Spleen (tissue), 11 donors: ENCODE measurements at regions not wholly inside any gene's neighbourhood (a gene's known extent, or its start where the extent isn't known, plus 50 kb on each side); places are given as distances from the start of the nearest gene placed in this dataset.

ENCODE experiments used
- DNase-seq: peaks from one replicate; pipeline ENCODE4 v3.0.0-alpha.2; 2020
- H3K27ac ChIP-seq, 8 donors: fragments of 200-600 bp; sonication (generic) in 7 of 8; 1 replicate in 4 of 8; 2 replicates in 4 of 8; pipeline versions ENCODE4 v1.5.0 to v1.8.0; 2016 to 2021; ENCODE audit warnings: inconsistent platforms in 4 of 8, mild to moderate bottlenecking in 4 of 8, moderate library complexity in 1 of 8
- H3K27me3 ChIP-seq, 7 donors: fragments of 200-600 bp; sonication (generic) in 6 of 7; replicated peaks in 1 of 7; 1 replicate in 4 of 7; 2 replicates in 3 of 7; pipeline versions ENCODE4 v1.5.0 to v1.8.0; 2016 to 2021; ENCODE audit warnings: inconsistent platforms in 3 of 7, mild to moderate bottlenecking in 1 of 7
- H3K36me3 ChIP-seq, 6 donors: fragments of 200-600 bp; sonication (generic) in 5 of 6; 1 replicate in 4 of 6; 2 replicates in 2 of 6; pipeline versions ENCODE4 v1.5.0 to v1.8.0; 2016 to 2021; ENCODE audit warnings: inconsistent platforms in 2 of 6
- H3K4me1 ChIP-seq, 6 donors: fragments of 200-600 bp; sonication (generic) in 5 of 6; 1 replicate in 3 of 6; 2 replicates in 3 of 6; pipeline versions ENCODE4 v1.5.0 to v1.8.0; 2016 to 2021; ENCODE audit warnings: inconsistent platforms in 3 of 6
- H3K4me3 ChIP-seq, 8 donors: fragments of 200-600 bp; sonication (generic) in 7 of 8; 1 replicate in 4 of 8; 2 replicates in 4 of 8; pipeline versions ENCODE4 v1.5.0 to v1.8.0; 2016 to 2021; ENCODE audit warnings: inconsistent platforms in 4 of 8, mild to moderate bottlenecking in 4 of 8, moderate library complexity in 2 of 8
- H3K9me3 ChIP-seq, 8 donors: fragments of 200-600 bp; sonication (generic) in 7 of 8; 1 replicate in 4 of 8; 2 replicates in 4 of 8; pipeline versions ENCODE4 v1.5.0 to v1.8.0; 2016 to 2021; ENCODE audit warnings: inconsistent platforms in 4 of 8
- CTCF ChIP-seq, 11 experiments: fragments of 200-600 bp in 7 of 11; fragments of 450-650 bp in 4 of 11; sonication (generic) in 4 of 11; IDR thresholded peaks in 8 of 11; conservative IDR thresholded peaks in 3 of 11; 1 replicate in 7 of 11; 2 replicates in 4 of 11; pipeline versions ENCODE4 v1.4.0 to v1.8.0; 2016 to 2021; ENCODE audit warnings: antibody characterized with exemption in 11 of 11, inconsistent platforms in 4 of 11, mild to moderate bottlenecking in 1 of 11
- POLR2A ChIP-seq, 3 donors: fragments of 450-650 bp; IDR thresholded peaks; one replicate each; pipeline ENCODE4 v1.5.1; 2017; ENCODE audit warnings: antibody characterized with exemption in 3 of 3, mild to moderate bottlenecking in 1 of 3
- POLR2AphosphoS5 ChIP-seq, 3 donors: sonication (generic); formaldehyde crosslinking; IDR thresholded peaks; one replicate each; pipeline ENCODE4 v1.5.1; 2017; ENCODE audit warnings: antibody characterized with exemption in 3 of 3
- WGBS, 5 donors: extraction: QIAGEN DNeasy Blood & Tissue Kit in 3 of 5; methylation state at CpG; one replicate each; pipeline versions ENCODE4 v1.1.5 to v1.1.7; 2013 to 2018; 5-methylcytosine and 5-hydroxymethylcytosine counted together
- intact Hi-C: fragments of 100-400 bp; cut with DNase I; formaldehyde crosslinking; loops from one replicate; pipeline ENCODE4 v1.15.0; 2023; ENCODE audit warnings: low total_unique reads
- donor health status: healthy with polysubstance abuse.
- donor health status: DM: no; HTN: no; CAD: no; lungs with moderate emphysema.
- donor health status: DM: no; HTN: no; CAD: no.
- donor health status: Bipolar disorder and iron deficiency.
- donor health status: healthy.
- donor health status: DM: no; HTN: no; CAD: no.
- donor health status: DM: yes; HTN: yes; CAD: no.

- H3K4me1 ChIP-seq, result no peaks in the 10 kb centered on the region
- intact Hi-C loops, result no loop called here
- H3K9me3 ChIP-seq, result no peaks in the 10 kb centered on the region
- H3K27me3 ChIP-seq, result peaks cover 0 to 5% (median 0%) of the 10 kb centered on the region in 7 donors
- 79 to 88% (median 86%) methylated on average over 17 to 18 of the region's 18 CpGs for WGBS, 5 donors
- TF ChIP-seq POLR2A (IDR thresholded peaks at IDR 0.05), result no peak
- no peak for TF ChIP-seq CTCF (IDR thresholded peaks at IDR 0.05 in 8 of 11, conservative IDR thresholded peaks at IDR 0.05 in 3 of 11)
- TF ChIP-seq POLR2AphosphoS5 (IDR thresholded peaks at IDR 0.05), result no peak
- peak; percentile 47 for DNase-seq
- H3K36me3 ChIP-seq, result no peaks in the 10 kb centered on the region
- no peak overlapping the region for H3K27ac ChIP-seq
- H3K4me3 ChIP-seq, result no peak overlapping the region
Observed at GRCh38 chr2:128781585-128782385, 463.1 kb upstream of the HS6ST1 start.

- Histone ChIP-seq H3K27me3 (peaks cover 0 to 5% (median 0%) of the 10 kb centered on the region in 7 donors), H3K4me1 (no peaks in the 10 kb centered on the region), H3K4me3 (no peak overlapping the region), H3K36me3 (no peaks in the 10 kb centered on the region), H3K9me3 (no peaks in the 10 kb centered on the region), H3K27ac (no peak overlapping the region)
- 72 to 88% (median 76%) methylated on average over 6 of the region's 6 CpGs for WGBS, 5 donors
- peak; percentile 65 for DNase-seq
- intact Hi-C loops, result no loop called here
- TF ChIP-seq POLR2A (IDR thresholded peaks at IDR 0.05), result no peak
- TF ChIP-seq CTCF (IDR thresholded peaks at IDR 0.05 in 8 of 11, conservative IDR thresholded peaks at IDR 0.05 in 3 of 11), result no peak
- TF ChIP-seq POLR2AphosphoS5 (IDR thresholded peaks at IDR 0.05), result no peak
Observed at GRCh38 chr2:128782411-128783192, 463.9 kb upstream of the HS6ST1 start.

- H3K27me3 ChIP-seq, result peaks cover 0 to 5% (median 0%) of the 10 kb centered on the region in 7 donors
- no peak overlapping the region for H3K27ac ChIP-seq
- no peaks in the 10 kb centered on the region for H3K4me1 ChIP-seq
- H3K9me3 ChIP-seq, result no peaks in the 10 kb centered on the region
- no peaks in the 10 kb centered on the region for H3K36me3 ChIP-seq
- intact Hi-C loops, result no loop called here
- WGBS, 5 donors, result 83 to 96% (median 90%) methylated on average over 9 of the region's 9 CpGs
- peak; percentile 51 for DNase-seq
- H3K4me3 ChIP-seq, result no peak overlapping the region
- TF ChIP-seq CTCF (IDR thresholded peaks at IDR 0.05 in 8 of 11, conservative IDR thresholded peaks at IDR 0.05 in 3 of 11) (no peak), POLR2AphosphoS5 (IDR thresholded peaks at IDR 0.05) (no peak), POLR2A (IDR thresholded peaks at IDR 0.05) (no peak)
Observed at GRCh38 chr2:128783193-128783671, 464.6 kb upstream of the HS6ST1 start.

- peak; percentile 59 for DNase-seq
- H3K9me3 ChIP-seq, result no peaks in the 10 kb centered on the region
- H3K27me3 ChIP-seq, result peaks cover 0 to 5% (median 0%) of the 10 kb centered on the region in 7 donors
- no peak overlapping the region for H3K4me3 ChIP-seq
- intact Hi-C loops, result no loop called here
- WGBS, 5 donors, result 78 to 90% (median 83%) methylated on average over 10 of the region's 10 CpGs
- no peaks in the 10 kb centered on the region for H3K36me3 ChIP-seq
- no peak overlapping the region for H3K27ac ChIP-seq
- no peak for TF ChIP-seq POLR2AphosphoS5 (IDR thresholded peaks at IDR 0.05)
- no peak for TF ChIP-seq CTCF (IDR thresholded peaks at IDR 0.05 in 8 of 11, conservative IDR thresholded peaks at IDR 0.05 in 3 of 11)
- no peak for TF ChIP-seq POLR2A (IDR thresholded peaks at IDR 0.05)
- no peaks in the 10 kb centered on the region for H3K4me1 ChIP-seq
Observed at GRCh38 chr2:128783896-128784295, 465.2 kb upstream of the HS6ST1 start.
